ENCODE measurements at regions not wholly inside any gene's neighbourhood (a gene's known extent, or its start where the extent isn't known, plus 50 kb on each side); places are given as distances from the start of the nearest gene placed in this dataset.

DNA sequence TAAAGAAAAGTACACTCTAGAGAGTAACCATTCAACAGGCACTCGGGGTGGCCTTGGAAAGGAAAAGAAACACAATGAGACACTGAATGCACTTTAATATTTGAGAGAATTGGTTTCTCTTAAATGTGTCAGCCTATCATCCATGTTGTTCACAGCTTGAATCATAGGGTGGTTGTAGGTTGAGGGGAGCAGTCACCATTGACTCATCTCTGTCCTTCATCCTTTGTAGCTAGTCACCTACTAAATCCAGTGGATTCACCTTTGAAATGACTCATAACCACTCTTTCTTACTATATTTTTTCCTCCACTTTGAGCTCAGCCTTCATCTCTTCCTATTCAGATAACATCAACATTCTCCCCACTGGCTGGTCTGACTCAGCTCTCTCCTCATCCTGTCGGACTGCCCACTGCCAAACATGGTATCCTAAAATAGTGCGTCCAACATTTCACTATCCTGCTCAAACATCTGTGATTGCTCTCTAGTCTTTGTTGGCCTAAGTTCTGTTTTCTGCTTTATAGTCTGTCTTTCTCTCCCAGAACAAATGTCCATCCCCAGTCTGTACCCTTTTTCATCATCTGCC, 182.7 kb upstream of the GADL1 start:
- DNase-seq (no peak), ATAC-seq (no peak)
- H3K36me3 ChIP-seq = no peaks in the 10 kb centered on the region
- no peaks in the 10 kb centered on the region for H3K9me3 ChIP-seq
- TF ChIP-seq CTCF (IDR thresholded peaks at IDR 0.05) = no peak
- no peaks in the 10 kb centered on the region for H3K27me3 ChIP-seq
- no peak overlapping the region for H3K4me3 ChIP-seq
- intact Hi-C loops (cut with DNase I) = no loop called here
- no peaks in the 10 kb centered on the region for H3K4me1 ChIP-seq
- H3K27ac ChIP-seq = no peak overlapping the region

DNA sequence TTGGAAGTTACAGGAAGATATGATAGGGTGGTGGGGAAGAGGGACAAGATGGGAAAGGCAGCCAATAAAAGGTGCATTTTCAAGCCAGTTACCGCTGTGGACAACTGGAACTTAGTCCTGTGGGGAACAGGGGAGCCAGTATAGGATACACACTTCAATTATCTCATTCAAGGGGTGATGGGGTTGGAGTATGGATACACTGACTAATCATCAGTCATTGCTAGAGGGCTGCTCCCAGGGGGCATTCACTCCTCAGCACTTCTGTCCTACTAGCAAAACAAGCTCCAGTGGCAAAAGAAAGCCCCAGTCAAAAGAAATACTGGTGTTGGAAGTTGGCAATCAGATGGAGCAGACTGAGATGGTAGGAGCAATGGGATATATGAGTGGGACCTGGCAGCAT, 183.4 kb upstream of the GADL1 start:
- intact Hi-C loops (cut with DNase I) = no loop called here
- Histone ChIP-seq H3K4me1 (no peaks in the 10 kb centered on the region), H3K9me3 (no peaks in the 10 kb centered on the region), H3K27me3 (no peaks in the 10 kb centered on the region), H3K36me3 (no peaks in the 10 kb centered on the region), H3K4me3 (no peak overlapping the region), H3K27ac (no peak overlapping the region)
- ATAC-seq (no peak), DNase-seq (no peak)
- TF ChIP-seq CTCF (IDR thresholded peaks at IDR 0.05) = no peak

- no peak for DNase-seq
- no peak for ATAC-seq
- H3K36me3 ChIP-seq = no peaks in the 10 kb centered on the region
- H3K27me3 ChIP-seq = no peaks in the 10 kb centered on the region
- TF ChIP-seq CTCF (IDR thresholded peaks at IDR 0.05) = no peak
- H3K27ac ChIP-seq = no peak overlapping the region
- intact Hi-C loops (cut with DNase I) = no loop called here
- H3K9me3 ChIP-seq = no peaks in the 10 kb centered on the region
- H3K4me1 ChIP-seq = no peaks in the 10 kb centered on the region
- no peak overlapping the region for H3K4me3 ChIP-seq
Measured at GRCh38 chr3:31079689-31080088, 185.2 kb upstream of the GADL1 start.

GRCh38 chr3:31081018-31081662, 186.7 kb upstream of the GADL1 start:
- H3K4me3 ChIP-seq = no peak overlapping the region
- peak; percentile 60 for ATAC-seq
- H3K9me3 ChIP-seq = no peaks in the 10 kb centered on the region
- H3K27ac ChIP-seq = no peak overlapping the region
- TF ChIP-seq CTCF (IDR thresholded peaks at IDR 0.05) = no peak
- intact Hi-C loops (cut with DNase I) = no loop called here
- no peaks in the 10 kb centered on the region for H3K36me3 ChIP-seq
- no peaks in the 10 kb centered on the region for H3K27me3 ChIP-seq
- H3K4me1 ChIP-seq = no peaks in the 10 kb centered on the region
- DNase-seq = no peak

GRCh38 chr3:31086148-31086547, 191.7 kb upstream of the GADL1 start:
- H3K9me3 ChIP-seq = no peaks in the 10 kb centered on the region
- intact Hi-C loops (cut with DNase I) = no loop called here
- H3K27ac ChIP-seq = no peak overlapping the region
- no peaks in the 10 kb centered on the region for H3K4me1 ChIP-seq
- no peaks in the 10 kb centered on the region for H3K36me3 ChIP-seq
- DNase-seq = no peak
- H3K4me3 ChIP-seq = no peak overlapping the region
- H3K27me3 ChIP-seq = no peaks in the 10 kb centered on the region
- TF ChIP-seq CTCF (IDR thresholded peaks at IDR 0.05) = no peak
- no peak for ATAC-seq
